Stimulated activated CD4-positive, alpha-beta T cell treated with anti-CD3 and anti-CD28 coated beads, Interleukin-4, amount 100 ng/mL, for 4 hours (primary cell): ENCODE measurements at regions not wholly inside any gene's neighbourhood (a gene's known extent, or its start where the extent isn't known, plus 50 kb on each side); places are given as distances from the start of the nearest gene placed in this dataset.
A peak's percentile ranks its signal among the peaks of the same experiment; 100 is the strongest.

ENCODE experiments used
- DNase-seq, 2 experiments: peaks; one replicate each; pipeline ENCODE4 v3.0.0-alpha.2; 2020

- DNase-seq = no peak
These were observed 54.1 kb downstream of the IRF2BPL start for GRCh38 chr14:76974365-76974764.

GRCh38 chr14:76971549-76971948 is 57.0 kb downstream of the IRF2BPL start:
- no peak for DNase-seq

GRCh38 chr14:76968621-76969063 is 59.9 kb downstream of the IRF2BPL start:
- no peak for DNase-seq

GRCh38 chr14:76967788-76968187 is 60.7 kb downstream of the IRF2BPL start:
- no peak for DNase-seq

GRCh38 chr14:76965232-76965631 is 63.3 kb downstream of the IRF2BPL start:
- no peak for DNase-seq

- no peak for DNase-seq
These were observed 63.8 kb downstream of the IRF2BPL start for GRCh38 chr14:76964695-76965094.

GRCh38 chr14:76963372-76963771 is 65.1 kb downstream of the IRF2BPL start:
- DNase-seq = no peak

GRCh38 chr14:76962303-76962660 is 66.2 kb downstream of the IRF2BPL start:
- DNase-seq = no peak

GRCh38 chr14:76961631-76962302 is 66.7 kb downstream of the IRF2BPL start:
- peak; percentile 95 to 99 for DNase-seq

- DNase-seq = no peak
These were observed 69.4 kb downstream of the IRF2BPL start for GRCh38 chr14:76958980-76959710.

GRCh38 chr14:76958020-76958979 is 70.2 kb downstream of the IRF2BPL start:
- DNase-seq = no peak

- no peak for DNase-seq
These were observed 71.2 kb downstream of the IRF2BPL start for GRCh38 chr14:76957224-76957891.

GRCh38 chr14:76956316-76957090 is 72.0 kb downstream of the IRF2BPL start:
- peak; percentile 84 to 95 for DNase-seq

- peak; percentile 34 to 65 for DNase-seq
These were observed 72.8 kb downstream of the IRF2BPL start for GRCh38 chr14:76955575-76956315.

GRCh38 chr14:76954394-76955190 is 73.9 kb downstream of the IRF2BPL start:
- DNase-seq = no peak

- DNase-seq = peak; percentile 30 to 66
These were observed 75.1 kb downstream of the IRF2BPL start for GRCh38 chr14:76953311-76953945.

GRCh38 chr14:76951166-76951565 is 77.3 kb downstream of the IRF2BPL start:
- no peak for DNase-seq

- DNase-seq = no peak
These were observed 78.2 kb downstream of the IRF2BPL start for GRCh38 chr14:76950055-76951020.

GRCh38 chr14:76948976-76949375 is 79.5 kb downstream of the IRF2BPL start:
- DNase-seq = no peak
